AG09319 (cell line): ENCODE measurements at regions not wholly inside any gene's neighbourhood (a gene's known extent, or its start where the extent isn't known, plus 50 kb on each side); places are given as distances from the start of the nearest gene placed in this dataset.

Experiments used
- DNase-seq: peaks from one replicate; pipeline ENCODE4 v3.0.0-alpha.2; 2010; ENCODE audit warnings: low read depth; ENCODE audit errors: extremely low read depth
- CTCF ChIP-seq: IDR thresholded peaks from 2 replicates; pipeline ENCODE4 v1.5.1; 2011; ENCODE audit warnings: low read depth, mild to moderate bottlenecking, inconsistent platforms, low read length, moderate library complexity

GRCh38 chr1:68314151-68314780, 81.9 kb upstream of the WLS start:
- no peak for DNase-seq
- TF ChIP-seq CTCF = no peak

- no peak for TF ChIP-seq CTCF
- DNase-seq = no peak
These were observed 81.4 kb upstream of the WLS start for GRCh38 chr1:68313735-68314134.

GRCh38 chr1:68308034-68308433, 75.7 kb upstream of the WLS start:
- TF ChIP-seq CTCF = no peak
- no peak for DNase-seq

GRCh38 chr1:68307378-68307787, 75.1 kb upstream of the WLS start:
- TF ChIP-seq CTCF = no peak
- DNase-seq = no peak

GRCh38 chr1:68301471-68302001, 69.2 kb upstream of the WLS start:
- TF ChIP-seq CTCF = no peak
- DNase-seq = peak; percentile 42

- DNase-seq = no peak
- TF ChIP-seq CTCF = no peak
These were observed 62.2 kb upstream of the WLS start for GRCh38 chr1:68294367-68295066.

- TF ChIP-seq CTCF = no peak
- DNase-seq = no peak
These were observed 61.5 kb upstream of the WLS start for GRCh38 chr1:68293609-68294366.
